GM19452 (cell line): ENCODE measurements at regions not wholly inside any gene's neighbourhood (a gene's known extent, or its start where the extent isn't known, plus 50 kb on each side); places are given as distances from the start of the nearest gene placed in this dataset.

Experiments used
- ATAC-seq: cut with Tn5 transposase; IDR thresholded peaks from one replicate; pipeline ENCODE4 v1.9.1; 2021; ENCODE audit not compliant: unreplicated experiment

GRCh38 chr4:66636349-66636748, 909.0 kb downstream of the CENPC start:
- no peak for ATAC-seq

DNA sequence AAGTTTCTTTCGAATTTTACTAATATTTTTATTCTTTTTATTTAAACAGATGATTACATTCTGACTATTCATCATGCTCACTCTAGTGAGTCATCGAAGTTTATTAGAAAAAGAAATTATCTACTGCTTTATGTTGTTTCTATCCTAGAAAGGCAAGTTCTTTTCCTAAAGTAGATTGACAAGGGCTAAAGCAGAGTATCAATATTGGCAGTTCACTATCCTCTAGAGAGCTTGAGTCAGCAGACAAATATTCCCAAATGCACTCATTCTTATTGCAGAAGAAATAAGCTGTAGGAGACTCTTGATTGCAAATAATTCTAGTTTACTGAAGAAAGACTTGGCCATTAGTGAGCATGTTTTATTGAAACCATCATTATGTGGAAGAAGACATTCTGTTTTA, 911.8 kb downstream of the CENPC start:
- ATAC-seq, result no peak

DNA sequence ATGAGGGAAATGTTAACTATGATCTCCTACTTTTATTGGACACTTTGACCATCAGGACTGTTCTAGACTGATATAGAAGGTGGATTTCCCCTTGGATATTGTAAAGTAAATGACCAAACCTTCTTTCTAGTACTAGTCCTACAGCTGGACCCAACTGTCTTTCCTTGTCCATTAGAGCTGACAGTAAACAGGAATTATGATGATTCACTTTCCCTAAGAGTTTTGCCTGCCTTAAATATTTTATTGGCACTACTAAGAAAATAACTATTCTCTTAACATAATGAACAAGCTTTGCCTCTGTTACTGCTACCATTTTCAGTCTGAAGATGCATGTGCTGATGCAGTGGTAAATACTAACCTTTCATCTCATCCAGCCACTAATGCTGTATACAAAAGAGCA, 915.4 kb downstream of the CENPC start:
- no peak for ATAC-seq

DNA sequence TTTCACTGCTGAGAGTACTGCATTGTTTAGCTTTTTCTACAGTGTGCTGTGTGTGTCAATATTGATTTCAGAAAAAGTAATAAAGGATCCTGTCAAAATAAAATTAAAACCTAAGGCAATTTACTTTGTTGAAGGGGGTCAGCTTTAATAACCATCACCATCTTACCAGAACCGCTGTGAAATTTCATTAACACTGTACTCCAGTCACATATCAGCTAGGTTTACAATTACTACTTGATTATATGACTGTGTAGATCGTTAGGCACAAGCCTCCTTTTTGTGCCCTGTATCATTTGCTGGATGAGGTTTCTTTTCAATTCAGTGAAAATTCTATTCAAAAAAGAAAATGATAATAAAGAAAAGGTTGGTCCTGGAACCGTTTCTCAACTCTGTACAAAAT, 917.2 kb downstream of the CENPC start:
- ATAC-seq, result no peak

GRCh38 chr4:66625480-66625879, 919.8 kb downstream of the CENPC start:
- no peak for ATAC-seq

- ATAC-seq, result no peak
Measured at GRCh38 chr4:66613591-66613990, 931.7 kb downstream of the CENPC start.

DNA sequence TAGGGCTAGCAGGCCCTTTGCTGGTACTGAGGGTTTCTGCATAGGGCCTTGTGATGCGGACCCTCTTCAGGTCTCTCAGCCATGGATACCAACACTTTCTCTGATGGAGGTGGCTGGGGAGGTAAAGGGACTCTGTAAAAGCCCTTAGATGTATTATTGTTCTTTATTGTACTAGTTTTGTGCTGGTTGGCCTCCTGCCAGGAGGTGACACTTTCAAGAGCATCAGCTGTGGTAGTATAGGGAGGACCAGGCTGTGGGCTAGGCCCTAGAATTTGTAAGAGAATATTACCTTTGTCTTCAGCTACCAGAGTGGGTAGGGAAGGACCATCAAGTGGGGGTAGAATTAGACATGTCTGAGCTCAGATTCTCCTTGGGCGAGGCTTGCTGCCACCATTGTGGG, 936.3 kb downstream of the CENPC start:
- ATAC-seq, result no peak

DNA sequence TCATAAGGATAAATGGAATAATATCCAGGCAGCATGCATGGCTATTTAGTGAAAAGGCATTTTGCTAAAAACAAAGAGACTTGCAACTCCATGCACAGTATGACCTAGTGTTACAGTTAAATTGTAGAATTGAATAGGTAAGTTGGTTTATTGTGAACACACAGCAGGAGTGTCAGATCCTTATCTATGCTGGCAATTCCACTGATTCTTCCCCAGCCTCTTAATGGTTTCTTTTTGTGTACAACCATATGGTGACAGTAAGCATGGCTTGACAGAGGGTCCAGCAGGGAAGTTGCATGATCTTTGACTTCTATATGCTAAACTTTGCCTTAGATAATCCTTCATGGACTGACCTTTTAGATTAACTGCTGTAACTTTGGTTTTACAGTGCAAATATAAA, 936.6 kb upstream of the EPHA5 start:
- no peak for ATAC-seq

- ATAC-seq, result no peak
Measured at GRCh38 chr4:66606215-66606614, 935.9 kb upstream of the EPHA5 start.

GRCh38 chr4:66604192-66604591, 933.9 kb upstream of the EPHA5 start:
- no peak for ATAC-seq

GRCh38 chr4:66602622-66603021, 932.3 kb upstream of the EPHA5 start:
- no peak for ATAC-seq

DNA sequence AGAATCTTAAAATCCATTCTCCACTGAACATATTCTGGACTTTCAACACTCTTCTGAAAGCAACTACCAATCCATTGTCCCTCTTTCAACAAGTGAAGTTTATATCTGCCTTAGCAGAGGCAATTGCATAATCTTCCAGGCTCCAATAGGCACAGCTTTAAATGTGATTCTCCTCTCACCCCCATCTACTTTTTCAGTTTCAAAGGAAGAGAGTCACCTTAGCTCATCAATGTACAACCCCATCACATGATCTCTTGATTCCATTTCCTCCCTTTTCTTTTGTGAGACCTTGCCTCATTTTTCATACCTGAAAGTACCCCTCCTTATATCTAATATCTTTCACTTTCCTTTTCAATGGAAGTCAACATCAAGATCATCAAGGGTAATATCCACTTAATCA, 921.7 kb upstream of the EPHA5 start:
- no peak for ATAC-seq

DNA sequence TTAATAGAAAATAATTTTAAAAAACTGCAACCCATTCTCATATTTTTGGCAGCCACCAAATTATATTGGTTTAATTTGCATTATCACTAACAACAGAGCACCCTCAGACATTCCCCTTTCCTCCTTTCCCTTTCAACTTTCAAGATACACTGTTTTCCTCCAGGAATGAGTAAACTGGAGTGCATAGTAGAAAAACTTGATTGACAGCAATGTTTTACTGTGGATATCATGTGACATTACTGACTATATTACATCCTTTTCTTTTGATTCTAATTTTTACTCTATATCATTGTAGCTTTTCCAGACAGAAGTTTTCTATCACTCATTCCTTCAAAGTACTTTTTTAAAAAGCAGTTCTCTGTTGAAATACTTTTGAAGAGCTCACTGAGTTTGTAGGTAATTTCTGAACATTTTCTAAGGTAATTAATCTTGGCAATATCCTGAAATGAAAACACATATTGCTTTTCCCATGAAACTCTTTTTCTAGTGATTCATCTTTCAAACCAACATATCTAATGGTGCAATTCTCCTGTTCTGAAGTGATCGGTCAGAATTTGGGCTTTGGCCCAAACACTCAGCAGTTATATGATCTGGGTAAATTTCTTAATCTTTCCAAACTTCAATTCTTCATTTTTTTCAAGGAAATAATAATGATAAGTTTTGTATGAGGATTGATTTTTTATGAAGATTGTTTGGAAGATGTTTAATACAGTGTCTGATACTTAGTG, 920.4 kb upstream of the EPHA5 start:
- ATAC-seq, result no peak

GRCh38 chr4:66589183-66589582, 918.9 kb upstream of the EPHA5 start:
- ATAC-seq, result no peak

DNA sequence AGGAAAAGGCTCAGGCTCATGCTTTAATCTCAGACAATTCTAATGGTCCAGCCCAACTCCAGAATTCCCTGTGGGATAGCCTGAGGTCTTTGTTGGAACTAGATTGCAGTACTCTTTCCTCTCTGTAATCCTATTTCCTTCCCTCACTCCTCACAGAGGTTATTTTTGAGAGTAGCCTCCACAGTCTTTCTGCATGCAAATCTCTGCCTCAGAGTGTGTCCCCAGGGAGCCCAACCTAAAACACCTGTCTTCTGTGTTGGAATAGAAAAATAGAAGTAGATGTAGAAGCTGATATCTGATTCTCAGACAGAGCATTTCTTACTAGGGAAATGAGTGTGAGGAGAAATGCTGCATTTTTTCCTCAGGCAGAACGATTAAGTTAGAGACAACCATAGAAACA, 915.5 kb upstream of the EPHA5 start:
- ATAC-seq, result no peak

GRCh38 chr4:66577922-66578321, 907.6 kb upstream of the EPHA5 start:
- ATAC-seq, result no peak

DNA sequence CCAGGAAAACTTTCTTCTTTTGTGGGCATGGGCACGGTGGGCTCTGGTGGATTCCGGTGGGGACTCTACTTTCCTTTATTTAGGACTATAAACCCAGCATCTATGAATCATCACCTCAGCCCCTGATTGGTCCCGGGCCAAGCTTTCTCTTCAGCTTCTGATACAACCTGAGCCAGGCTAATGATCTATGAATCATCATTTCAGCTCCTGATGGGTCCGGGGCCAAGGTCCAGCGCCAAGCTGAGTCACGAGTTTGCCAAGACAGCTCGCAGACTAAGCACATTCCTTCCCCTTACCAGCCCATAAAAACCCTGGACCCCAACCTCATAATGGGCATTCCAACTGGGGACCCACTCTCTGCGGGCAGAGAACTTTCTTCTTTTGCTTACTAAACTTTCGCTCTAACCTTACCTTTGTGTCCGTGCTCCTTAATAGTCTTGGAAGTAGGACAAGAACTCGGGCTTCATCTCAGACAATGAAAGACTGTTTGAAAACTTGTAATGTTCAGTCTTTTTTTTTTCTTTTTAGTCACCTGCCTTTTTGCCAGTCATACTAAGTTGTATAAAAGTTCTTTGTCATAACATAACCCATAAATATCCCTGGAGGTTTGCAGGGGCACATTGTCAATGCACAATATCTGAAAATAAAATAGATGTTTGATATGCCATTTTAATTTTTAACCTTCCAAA, 904.9 kb upstream of the EPHA5 start:
- no peak for ATAC-seq

- ATAC-seq, result no peak
Measured at GRCh38 chr4:66574145-66574978, 904.1 kb upstream of the EPHA5 start.

DNA sequence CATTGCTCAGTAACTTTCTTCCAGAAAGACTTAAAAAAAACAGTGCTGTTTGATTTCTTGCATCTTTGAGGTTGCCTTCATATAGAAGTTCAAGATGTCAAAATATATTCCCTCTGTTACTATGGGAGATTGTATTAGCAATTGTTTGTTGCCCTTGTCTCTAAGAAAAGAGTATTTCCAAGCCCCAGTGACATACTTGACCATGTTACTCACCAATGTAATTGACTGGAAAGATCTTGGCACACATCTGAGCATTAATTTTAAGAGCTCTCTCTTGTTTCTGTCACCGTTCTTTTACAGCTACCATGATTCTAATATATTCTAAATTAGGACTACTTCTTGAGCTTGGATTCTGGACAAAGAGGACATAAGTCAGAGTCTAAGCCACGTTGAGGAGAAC, 902.7 kb upstream of the EPHA5 start:
- ATAC-seq, result no peak

GRCh38 chr4:66571145-66571695, 900.9 kb upstream of the EPHA5 start:
- ATAC-seq, result no peak

- no peak for ATAC-seq
Measured at GRCh38 chr4:66569228-66569627, 898.9 kb upstream of the EPHA5 start.

- no peak for ATAC-seq
Measured at GRCh38 chr4:66568431-66568830, 898.1 kb upstream of the EPHA5 start.
